Activated CD8-positive, alpha-beta T cell treated with anti-CD3 and anti-CD28 coated beads for 36 hours (primary cell): ENCODE measurements at regions not wholly inside any gene's neighbourhood (a gene's known extent, or its start where the extent isn't known, plus 50 kb on each side); places are given as distances from the start of the nearest gene placed in this dataset.

ENCODE experiments used
- ATAC-seq: fragments of 200-7000 bp; cut with Tn5 transposase; one replicate; pipeline ENCODE4 v1.10.0; 2021; ENCODE audit warnings: mild to moderate bottlenecking, moderate library complexity
- CTCF ChIA-PET: fragments of 350-600 bp; sonication (Branson Sonifier 250); formaldehyde crosslinking; loops from one replicate; lab custom pipeline; 2021; ENCODE audit warnings: antibody characterized with exemption; lab: Charles Lee
- POLR2A ChIA-PET: fragments of 350-600 bp; sonication (Branson Sonifier 250); formaldehyde crosslinking; loops from one replicate; lab custom pipeline; 2021; ENCODE audit warnings: antibody characterized with exemption; lab: Charles Lee
- DNase-seq: peaks from one replicate; pipeline ENCODE4 v3.0.0-alpha.2; 2020
- H3K27ac Mint-ChIP-seq: one replicate; pipeline ENCODE4 v1.8.0; 2021; ENCODE audit warnings: mild to moderate bottlenecking, mixed read lengths
- H3K27me3 Mint-ChIP-seq: one replicate; pipeline ENCODE4 v1.8.0; 2021; ENCODE audit warnings: mixed read lengths
- H3K36me3 Mint-ChIP-seq: one replicate; pipeline ENCODE4 v1.8.0; 2021; ENCODE audit warnings: low read depth, mixed read lengths
- H3K4me1 Mint-ChIP-seq: one replicate; pipeline ENCODE4 v1.8.0; 2021; ENCODE audit warnings: low read depth, mixed read lengths
- H3K4me3 Mint-ChIP-seq: one replicate; pipeline ENCODE4 v1.8.0; 2021; ENCODE audit warnings: mild to moderate bottlenecking, moderate library complexity, mixed read lengths
- H3K9me3 Mint-ChIP-seq: one replicate; pipeline ENCODE4 v1.8.0; 2021; ENCODE audit warnings: mixed read lengths
- CTCF ChIP-seq: fragments of 200-600 bp; IDR thresholded peaks from one replicate; pipeline ENCODE4 v1.8.0; 2022; ENCODE audit warnings: antibody characterized with exemption, mild to moderate bottlenecking
- intact Hi-C: fragments of 100-400 bp; cut with micrococcal nuclease; formaldehyde crosslinking; loops from one replicate; pipeline ENCODE4 v1.10.0; 2022

GRCh38 chr18:45376193-45376592 is 239.1 kb upstream of the SLC14A2 start:
- ChIA-PET CTCF (interaction anchor here (2.3 kb wide), 1 partner anchor 9 kb away, joined by 11 read pairs; no protein-coding TSS in a partner anchor), POLR2A (no interaction called here)
- intact Hi-C loops: no loop called here
- Mint-ChIP-seq H3K27me3 (peaks cover 11% of the 10 kb centered on the region), H3K27ac (no peak overlapping the region), H3K36me3 (no peaks in the 10 kb centered on the region), H3K4me3 (no peak overlapping the region), H3K9me3 (no peaks in the 10 kb centered on the region), H3K4me1 (peaks cover 3% of the 10 kb centered on the region)
- ATAC-seq: no peak
- DNase-seq: no peak
- TF ChIP-seq CTCF: no peak

GRCh38 chr18:45378308-45378707 is 237.0 kb upstream of the SLC14A2 start:
- ChIA-PET POLR2A (no interaction called here), CTCF (interaction anchor here (1.5 kb wide), 1 partner anchor 103 kb away, joined by 4 read pairs; no protein-coding TSS in a partner anchor)
- H3K9me3 Mint-ChIP-seq: no peaks in the 10 kb centered on the region
- TF ChIP-seq CTCF: no peak
- H3K27ac Mint-ChIP-seq: no peak overlapping the region
- no peaks in the 10 kb centered on the region for H3K36me3 Mint-ChIP-seq
- intact Hi-C loops: no loop called here
- DNase-seq (no peak), ATAC-seq (no peak)
- peaks cover 16% of the 10 kb centered on the region for H3K27me3 Mint-ChIP-seq
- peaks cover 3% of the 10 kb centered on the region for H3K4me1 Mint-ChIP-seq
- H3K4me3 Mint-ChIP-seq: no peak overlapping the region

- DNase-seq (no peak), ATAC-seq (no peak)
- intact Hi-C loops: no loop called here
- CTCF ChIA-PET: interaction anchor here (1.5 kb wide), 1 partner anchor 103 kb away, joined by 4 read pairs; no protein-coding TSS in a partner anchor
- POLR2A ChIA-PET: no interaction called here
- H3K27me3 Mint-ChIP-seq: peaks cover 19% of the 10 kb centered on the region
- no peak for TF ChIP-seq CTCF
- H3K4me3 Mint-ChIP-seq: no peak overlapping the region
- no peaks in the 10 kb centered on the region for H3K9me3 Mint-ChIP-seq
- H3K27ac Mint-ChIP-seq: no peak overlapping the region
- peaks cover 3% of the 10 kb centered on the region for H3K4me1 Mint-ChIP-seq
- H3K36me3 Mint-ChIP-seq: no peaks in the 10 kb centered on the region
Measured at GRCh38 chr18:45378933-45379332, 236.3 kb upstream of the SLC14A2 start.

GRCh38 chr18:45379903-45380302 is 235.4 kb upstream of the SLC14A2 start:
- CTCF ChIA-PET: no interaction called here
- DNase-seq (no peak), ATAC-seq (peak; percentile 66)
- intact Hi-C loops: loop anchor here (10.0 kb wide), 2 partner anchors 275 to 1245 kb away; no protein-coding TSS in a partner anchor
- no peak overlapping the region for H3K4me3 Mint-ChIP-seq
- H3K36me3 Mint-ChIP-seq: no peaks in the 10 kb centered on the region
- peaks cover 24% of the 10 kb centered on the region for H3K27me3 Mint-ChIP-seq
- TF ChIP-seq CTCF: no peak
- H3K27ac Mint-ChIP-seq: no peak overlapping the region
- peaks cover 3% of the 10 kb centered on the region for H3K4me1 Mint-ChIP-seq
- no peaks in the 10 kb centered on the region for H3K9me3 Mint-ChIP-seq
- POLR2A ChIA-PET: no interaction called here

GRCh38 chr18:45381282-45381681 is 234.0 kb upstream of the SLC14A2 start:
- DNase-seq (no peak), ATAC-seq (no peak)
- Mint-ChIP-seq H3K9me3 (no peaks in the 10 kb centered on the region), H3K4me3 (no peak overlapping the region), H3K27me3 (peaks cover 31% of the 10 kb centered on the region), H3K36me3 (no peaks in the 10 kb centered on the region), H3K27ac (no peak overlapping the region), H3K4me1 (peaks cover 3% of the 10 kb centered on the region)
- intact Hi-C loops: loop anchor here (10.0 kb wide), 2 partner anchors 276 to 1246 kb away; no protein-coding TSS in a partner anchor
- ChIA-PET CTCF (interaction anchor here (0.7 to 6.4 kb wide), 3 partner anchors 78 to 106 kb away, joined by 3 to 37 read pairs (median 4); no protein-coding TSS in a partner anchor), POLR2A (no interaction called here)
- no peak for TF ChIP-seq CTCF
